Stimulated activated naive CD4-positive, alpha-beta T cell treated with Interleukin-2 at 50 U/mL for 16 hours (primary cell): ENCODE measurements at regions not wholly inside any gene's neighbourhood (a gene's known extent, or its start where the extent isn't known, plus 50 kb on each side); places are given as distances from the start of the nearest gene placed in this dataset.

ENCODE experiments used
- DNase-seq: peaks from one replicate; lab custom pipeline; 2025; lab: John Stamatoyannopoulos, UW

DNA sequence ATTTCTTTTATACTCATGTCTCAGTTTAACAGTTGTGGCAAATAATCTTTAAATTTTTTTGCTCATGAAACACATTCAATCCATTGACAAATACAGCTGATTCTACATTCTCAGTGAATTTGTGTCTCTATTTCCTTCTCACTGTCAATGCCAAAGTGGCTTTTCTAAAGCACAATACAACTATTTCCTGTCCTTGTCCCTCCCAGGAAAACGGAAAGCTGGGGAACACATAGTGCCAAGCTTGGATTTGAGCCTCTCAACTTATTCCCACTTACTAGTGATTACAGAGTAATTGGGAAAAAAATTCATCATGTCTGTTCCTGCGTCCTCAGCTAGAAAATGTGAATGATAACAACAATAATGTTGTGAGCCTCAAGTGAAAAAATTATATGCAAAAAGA lies 899.7 kb upstream of the CDH2 start:
- DNase-seq: no peak

DNA sequence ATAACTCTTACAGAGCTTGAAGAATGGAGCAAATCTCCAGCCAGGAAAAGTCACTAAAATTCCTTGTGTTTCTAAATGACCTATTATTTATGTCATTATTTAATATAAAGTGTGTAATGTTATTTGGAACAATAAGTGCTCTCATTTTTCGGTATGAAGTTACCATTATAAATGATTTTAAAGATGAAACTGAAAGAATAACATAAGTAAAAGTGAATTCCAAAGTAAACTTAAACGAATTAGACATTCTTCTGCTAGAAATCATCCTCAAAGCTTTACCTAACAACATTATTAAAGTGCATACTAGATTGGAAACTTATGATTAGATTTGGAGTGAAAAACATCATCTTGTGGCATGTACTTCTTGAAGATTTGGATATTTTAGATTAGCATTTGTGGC lies 897.2 kb upstream of the CDH2 start:
- no peak for DNase-seq

DNA sequence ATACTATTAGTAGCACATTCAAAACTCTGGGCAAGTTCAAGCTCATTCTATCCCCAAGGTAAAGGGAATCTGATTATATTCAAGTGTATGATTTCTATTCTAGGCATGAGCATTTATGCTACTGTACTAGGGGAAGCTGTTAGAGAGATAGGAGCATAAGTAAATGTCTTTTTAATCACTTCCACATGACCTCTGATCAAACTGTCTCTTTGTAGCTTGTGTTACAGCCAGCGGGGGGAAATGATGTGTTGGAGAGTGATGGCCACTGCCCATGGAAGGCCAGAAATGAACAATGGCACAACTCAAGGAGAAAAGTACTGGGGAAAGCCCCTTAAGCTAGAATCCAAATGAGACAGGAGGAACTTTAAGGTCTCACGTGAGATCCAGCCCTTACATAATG lies 894.9 kb upstream of the CDH2 start:
- no peak for DNase-seq

DNA sequence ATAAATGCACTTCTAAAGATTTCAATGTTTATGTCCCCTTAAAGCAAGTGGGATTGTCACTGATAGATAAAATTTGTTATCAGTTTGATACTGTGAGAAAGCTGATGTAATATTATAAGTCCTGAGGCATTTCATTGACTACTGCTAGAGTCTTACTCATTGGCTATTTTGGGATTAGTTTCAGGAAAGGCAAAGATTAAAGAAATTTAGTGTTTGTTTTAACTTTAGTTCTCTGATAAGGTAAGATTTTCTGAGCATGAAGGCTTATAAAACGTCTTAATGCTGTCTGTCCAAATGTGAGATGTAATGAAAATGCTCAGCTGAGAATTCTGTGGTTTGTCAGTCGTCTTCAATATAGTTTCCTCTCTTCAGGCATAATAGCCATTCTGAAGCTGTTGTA lies 886.4 kb upstream of the CDH2 start:
- no peak for DNase-seq

DNA sequence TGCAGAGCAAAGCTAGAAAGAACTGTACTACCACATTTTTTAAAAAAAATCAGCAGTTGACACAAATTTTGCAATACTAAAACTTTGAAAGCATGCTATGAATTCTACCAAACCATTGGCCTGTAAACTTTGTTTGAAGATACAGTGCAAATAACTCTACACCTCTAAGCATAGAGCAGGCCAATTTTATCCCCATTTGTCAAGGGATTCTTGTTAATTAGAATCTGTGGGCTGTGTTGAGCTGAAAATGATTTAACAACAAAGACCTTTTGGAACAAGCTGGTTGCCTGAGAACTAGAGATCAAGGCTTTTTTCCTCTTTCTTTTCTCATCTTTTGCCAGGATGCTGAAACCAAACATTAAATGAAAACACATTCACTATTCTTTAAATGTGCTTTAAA lies 886.0 kb upstream of the CDH2 start:
- no peak for DNase-seq

DNA sequence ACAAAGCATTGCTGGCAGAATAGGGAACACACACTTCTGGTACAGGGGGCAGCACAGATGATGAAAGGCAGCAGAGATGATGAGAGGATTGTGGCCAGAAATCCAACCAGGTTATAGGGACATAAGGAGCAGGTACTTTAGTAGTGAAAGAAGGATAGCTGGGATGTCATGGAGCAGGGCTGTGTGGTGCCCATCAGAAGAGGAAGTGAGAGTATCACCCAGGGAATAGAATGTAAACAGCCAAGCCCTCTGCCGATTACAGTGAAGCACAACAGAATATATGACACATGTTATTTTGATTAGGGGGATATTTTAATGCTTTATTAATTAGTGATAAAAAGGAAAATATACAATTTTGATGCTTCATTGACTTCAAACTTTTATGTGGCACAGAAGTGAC lies 883.4 kb upstream of the CDH2 start:
- DNase-seq: no peak

DNA sequence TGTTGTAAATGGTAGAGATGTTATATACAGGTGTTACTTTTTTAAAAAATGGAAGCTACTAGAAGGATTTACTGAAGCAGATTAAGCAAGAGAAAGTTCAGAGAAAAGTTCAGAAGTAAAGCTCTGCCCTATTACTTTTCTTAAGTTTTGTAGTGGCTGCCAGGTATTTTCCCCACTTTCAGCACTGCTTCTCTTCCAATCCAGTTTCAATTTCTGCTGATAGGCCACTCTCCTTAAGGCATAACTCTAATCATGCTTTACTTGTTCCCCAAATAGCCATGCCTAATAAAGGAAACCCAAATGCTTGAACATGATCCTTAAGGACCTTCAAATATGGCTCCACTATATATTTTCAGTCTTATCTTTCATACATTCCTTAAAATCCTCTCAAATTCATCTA lies 880.8 kb upstream of the CDH2 start:
- no peak for DNase-seq

DNA sequence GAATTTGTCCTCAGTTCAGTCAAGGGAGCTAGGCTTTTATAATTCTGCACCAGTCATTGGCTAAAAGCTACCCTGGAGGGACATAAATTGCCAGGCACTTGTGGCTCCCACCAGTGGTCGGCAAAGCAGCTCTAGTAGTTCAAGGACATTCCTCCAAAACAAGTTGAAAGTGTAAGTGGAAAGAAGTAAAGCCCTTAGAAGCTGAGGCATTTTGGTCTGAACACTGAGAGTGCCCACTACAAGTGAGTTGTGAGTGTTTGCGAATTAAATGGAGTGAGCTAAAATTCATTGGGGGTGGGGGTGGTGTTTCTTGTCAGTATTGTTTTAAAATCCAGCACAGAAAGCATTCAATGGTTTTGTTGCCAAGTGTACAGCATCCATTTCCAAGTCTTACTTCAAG lies 879.9 kb upstream of the CDH2 start:
- DNase-seq: no peak

DNA sequence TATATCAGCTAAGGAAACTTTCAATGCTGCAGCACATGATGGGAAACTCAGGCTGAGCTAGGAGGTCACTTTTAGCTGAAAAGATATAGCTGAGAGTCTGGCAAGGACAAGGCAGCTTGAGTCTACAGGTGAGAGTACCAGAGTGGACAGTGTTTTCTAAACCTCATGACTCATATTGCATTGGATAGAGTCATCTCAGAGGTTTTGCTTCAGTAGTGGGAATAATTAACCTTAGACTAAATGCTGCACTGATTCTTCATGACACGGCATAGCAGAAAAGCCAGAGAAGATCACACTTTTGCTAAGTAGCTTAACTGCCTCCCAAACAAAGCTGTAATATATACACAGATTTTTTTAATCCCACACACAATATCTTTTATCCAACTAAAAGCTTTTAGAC lies 865.0 kb upstream of the CDH2 start:
- no peak for DNase-seq

DNA sequence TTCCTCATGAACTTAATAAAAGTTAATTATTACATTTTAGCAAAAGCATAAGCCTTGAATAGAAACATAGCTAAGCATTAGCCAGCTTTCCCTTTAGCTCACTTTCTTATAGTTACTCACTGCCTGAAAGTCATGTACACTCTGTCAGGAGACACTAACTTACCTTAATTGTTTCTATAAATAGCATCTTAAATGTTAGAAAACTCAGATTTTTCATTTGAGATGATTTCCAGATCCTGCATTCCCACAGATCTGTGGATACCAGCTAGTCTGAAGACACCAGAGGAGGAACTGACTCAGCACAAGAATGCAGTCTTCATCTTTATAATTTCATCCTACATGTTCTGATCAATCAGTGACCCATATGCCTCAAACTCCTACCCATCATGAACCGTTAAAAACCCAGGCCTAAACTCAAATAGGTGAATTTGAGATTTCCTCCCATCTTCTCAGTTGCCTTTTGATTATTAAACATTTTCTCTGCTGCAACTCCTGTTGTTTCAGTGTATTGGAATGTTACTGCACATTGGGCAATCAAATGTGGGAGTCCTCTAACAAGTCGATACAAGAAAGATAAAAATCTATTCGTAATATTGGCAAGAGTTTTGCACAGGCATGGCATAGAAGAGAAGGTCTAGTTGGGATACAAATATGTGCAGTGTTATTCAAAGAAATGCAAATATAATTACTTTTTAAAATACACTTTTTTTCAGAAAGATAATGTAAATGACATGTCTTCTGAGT lies 857.4 kb upstream of the CDH2 start:
- no peak for DNase-seq

DNA sequence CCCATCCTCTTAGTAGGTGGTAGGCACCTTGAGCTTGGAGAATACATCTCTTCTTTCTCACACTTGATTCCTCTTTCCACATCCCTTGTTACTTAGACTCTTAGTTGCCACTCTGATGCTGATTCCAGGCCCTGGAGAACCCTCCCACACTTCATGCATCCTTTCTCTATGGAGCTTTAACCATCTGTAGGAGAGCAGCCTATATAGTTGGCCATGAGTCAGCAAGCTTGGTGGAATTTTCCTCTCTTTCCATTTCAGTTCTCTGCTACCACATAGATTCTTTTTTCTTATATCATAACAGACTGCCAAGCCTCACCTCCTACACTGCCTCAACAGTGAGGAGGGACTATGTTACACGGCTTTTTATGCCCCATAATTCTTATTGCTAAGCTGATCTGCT lies 851.6 kb upstream of the CDH2 start:
- DNase-seq: no peak

DNA sequence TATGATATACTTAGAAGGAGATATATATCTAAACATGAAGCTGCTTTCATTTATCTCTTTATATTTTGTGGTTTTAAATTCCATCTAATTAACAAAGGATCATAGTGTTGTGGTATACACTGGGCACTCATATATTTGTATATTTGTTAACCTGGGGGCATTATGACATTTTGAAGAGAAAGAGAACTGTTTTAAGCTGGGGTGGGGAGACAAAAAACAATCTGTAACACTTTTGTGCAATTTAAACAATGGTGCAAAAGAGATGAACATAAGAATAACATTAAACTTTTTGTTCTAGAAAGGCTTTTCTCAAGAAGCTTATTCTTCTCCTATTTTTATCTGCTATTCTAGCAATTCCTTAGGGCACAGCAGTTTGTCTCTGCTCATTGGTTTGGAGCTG lies 842.0 kb upstream of the CDH2 start:
- DNase-seq: no peak

DNA sequence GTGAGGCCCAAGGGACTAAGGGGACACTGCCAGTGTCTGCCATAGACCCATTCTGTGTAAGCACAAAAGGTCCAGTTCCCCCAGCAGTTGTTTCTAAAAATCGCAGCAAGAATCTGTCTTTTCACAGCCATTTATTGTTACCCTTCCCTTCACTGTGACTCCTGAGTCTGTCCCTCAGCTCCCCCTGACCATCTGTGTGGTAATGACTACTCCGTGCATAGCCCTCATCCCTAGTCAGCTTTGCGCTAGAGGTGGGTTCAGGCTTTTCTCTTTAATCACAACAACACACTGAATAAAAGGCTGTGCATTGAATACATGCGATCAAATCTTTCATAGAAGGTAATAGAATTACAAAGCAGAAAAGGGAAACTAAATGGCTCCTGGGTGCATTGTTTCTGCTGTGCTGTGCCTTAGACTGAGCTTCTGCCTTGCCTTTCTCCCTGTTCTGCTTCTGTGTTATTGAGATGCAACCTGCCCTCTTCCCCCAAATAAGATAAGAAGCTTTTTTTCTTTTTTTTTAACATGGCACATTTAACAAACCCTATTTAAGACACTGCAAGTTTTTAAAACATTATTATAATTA lies 836.0 kb upstream of the CDH2 start:
- DNase-seq: no peak

DNA sequence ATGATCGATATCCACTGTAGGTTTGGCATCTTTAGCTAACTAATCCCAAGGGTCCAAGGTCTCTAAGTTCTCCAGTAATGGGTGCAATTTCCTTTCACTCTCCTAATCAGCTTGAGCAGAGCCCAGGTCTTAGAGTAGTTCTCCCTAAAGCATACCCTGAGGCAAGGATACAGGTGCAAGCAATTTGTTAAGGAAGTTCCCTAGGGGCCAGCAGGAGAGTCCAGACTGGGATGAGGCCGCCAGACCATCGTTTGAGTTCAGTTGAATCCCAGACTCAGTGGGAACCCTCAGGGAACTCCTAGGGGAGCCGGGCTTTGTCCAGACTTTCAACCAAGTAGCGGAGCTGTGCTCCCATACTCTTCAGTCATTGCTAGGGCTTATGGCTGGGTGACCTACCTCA lies 835.4 kb upstream of the CDH2 start:
- no peak for DNase-seq

DNA sequence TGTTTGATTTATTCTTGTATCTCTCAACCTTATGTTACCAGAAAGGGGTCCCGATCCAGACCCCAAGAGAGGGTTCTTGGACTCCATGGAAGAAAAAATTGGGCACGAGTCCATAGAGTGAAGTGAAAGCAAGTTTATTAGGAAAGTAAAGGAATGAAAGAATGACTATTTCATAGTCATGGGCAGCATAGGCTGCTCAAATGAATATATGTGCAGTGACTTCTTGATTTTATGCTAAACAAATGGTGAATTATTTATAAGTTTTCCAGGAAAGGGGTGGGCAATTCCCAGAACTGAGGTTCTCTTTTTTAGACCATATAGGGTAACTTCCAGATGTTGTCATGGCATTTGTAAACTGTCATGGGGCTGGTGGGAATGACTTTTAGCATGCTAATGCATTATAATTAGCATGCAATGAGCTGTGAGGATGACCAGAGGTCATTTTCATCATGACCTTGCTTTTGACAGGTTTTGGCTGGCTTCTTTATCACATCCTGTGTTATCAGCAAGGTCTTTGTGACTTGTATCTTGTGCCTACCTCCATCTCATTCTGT lies 832.4 kb upstream of the CDH2 start:
- no peak for DNase-seq

DNA sequence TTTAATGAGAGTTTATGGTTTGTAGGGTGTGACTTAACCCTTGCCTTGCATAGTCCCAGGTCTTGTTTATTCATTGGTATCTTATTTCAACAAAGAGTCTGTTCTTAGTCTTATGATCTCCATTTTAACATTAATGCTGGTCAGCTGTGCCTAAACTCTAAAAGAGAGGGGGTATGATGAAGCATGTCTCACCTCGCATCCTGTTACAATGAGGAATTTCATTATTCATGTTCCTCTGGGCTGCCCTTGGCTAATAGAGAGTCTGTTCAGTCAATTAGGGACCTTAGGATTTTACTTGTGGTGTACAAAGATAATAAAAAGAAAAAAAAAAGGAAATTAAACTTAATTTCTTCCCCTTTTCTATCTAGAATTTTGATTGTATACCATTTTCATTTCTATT lies 831.9 kb upstream of the CDH2 start:
- no peak for DNase-seq

DNA sequence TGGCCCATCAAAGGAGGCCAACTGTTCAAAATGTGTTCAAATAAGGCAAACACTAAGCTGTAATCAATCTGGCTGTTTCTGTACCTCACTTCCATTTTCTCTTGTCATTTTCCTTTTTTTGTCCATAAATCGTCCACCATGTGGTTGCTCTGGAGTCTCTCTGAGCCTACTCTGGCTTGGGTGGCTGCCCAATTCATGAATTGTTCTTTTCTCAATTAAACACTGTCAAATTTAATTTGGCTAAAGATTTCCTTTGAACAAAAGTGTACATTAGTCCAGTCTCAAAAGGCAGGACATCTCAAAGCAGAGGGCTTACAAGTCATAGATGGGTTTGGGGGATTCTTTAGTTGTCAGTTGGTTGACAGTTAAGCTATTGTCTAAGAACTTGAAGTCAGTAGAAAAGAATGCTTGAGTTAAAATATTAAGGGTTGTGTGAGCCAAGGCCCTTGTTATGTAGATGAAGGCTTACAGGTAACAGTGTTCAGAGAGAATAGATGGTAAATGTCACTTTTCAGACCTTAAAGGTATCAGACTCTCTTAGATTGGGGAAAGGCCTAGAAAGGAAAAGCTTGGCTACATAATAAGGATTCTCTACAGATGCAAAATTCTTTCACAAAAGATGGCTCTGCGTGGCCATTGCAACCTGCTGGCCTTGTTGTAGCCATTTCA lies 831.2 kb upstream of the CDH2 start:
- DNase-seq: no peak

DNA sequence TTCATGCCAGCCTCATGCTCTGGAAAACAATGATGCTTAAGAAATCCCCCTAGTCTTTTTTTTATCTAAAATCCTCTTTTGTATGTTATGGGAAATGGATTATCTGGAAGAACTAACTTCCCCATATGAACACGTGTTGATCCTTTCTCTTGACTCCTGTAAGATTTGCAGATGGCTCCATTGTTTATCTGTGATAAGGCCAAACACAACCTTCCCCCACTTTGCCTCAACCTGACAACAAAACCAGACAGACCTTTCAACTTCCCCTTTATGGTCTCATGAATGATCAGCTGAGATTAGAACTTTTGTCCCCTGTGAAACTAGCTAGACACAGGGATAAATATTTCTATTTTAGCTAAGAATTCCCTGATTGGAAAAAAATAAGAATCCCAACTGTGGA lies 828.0 kb upstream of the CDH2 start:
- DNase-seq: no peak

DNA sequence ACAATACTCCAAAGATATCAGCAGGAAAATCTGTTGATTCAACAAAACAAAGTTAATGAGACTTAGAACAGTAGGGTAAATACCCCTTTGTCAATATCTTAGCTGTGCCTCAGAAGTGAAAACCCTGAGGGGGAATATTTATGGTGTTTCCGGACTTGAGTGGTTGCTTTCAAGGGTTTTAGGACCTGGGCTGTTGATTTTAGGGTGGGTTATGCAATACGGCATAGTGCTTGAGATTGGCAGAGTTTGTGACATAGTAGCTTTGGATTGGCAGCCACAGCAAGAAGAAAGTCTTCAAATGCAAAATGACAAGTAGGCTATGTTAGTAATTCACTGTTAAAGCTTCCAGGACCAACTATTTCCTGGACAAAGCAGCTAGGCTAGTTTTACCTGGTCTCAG lies 826.3 kb upstream of the CDH2 start:
- DNase-seq: no peak

DNA sequence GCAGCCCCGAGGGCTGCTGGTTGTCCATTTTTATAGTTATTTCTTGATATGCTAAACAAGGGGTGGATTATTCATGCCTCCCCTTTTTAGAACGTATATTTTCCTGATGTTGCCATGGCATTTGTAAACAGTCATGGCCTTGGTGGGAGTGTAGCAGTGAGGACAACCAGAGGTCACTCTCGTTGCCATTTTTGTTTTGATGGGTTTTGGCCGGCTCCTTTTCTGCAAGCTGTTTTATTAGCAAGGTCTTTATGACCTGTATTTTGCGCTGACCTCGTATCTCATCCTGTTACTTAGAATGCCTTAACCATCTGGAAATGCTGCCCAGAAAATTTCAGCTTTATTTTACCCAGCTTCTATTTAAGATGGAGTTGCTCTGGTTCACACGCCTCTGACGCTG lies 825.8 kb upstream of the CDH2 start:
- DNase-seq: no peak

DNA sequence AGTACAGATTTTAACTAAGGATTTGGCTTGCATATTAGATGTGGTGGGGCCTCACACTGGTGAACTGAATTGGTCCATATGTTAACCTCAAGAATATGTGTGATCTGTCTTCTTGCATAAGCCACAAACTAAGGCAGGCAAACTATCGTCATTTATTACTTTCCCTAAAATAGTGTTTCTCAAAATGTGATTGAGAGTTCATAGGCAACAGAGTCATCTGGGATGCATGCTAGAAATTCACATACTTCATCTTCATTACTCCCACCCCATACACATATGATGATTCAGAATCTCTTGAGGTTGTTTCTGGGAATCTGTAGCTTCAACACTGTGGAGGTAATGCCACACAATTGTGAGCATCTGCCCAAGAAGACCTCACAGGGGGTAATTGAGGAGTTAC lies 822.8 kb upstream of the CDH2 start:
- no peak for DNase-seq

DNA sequence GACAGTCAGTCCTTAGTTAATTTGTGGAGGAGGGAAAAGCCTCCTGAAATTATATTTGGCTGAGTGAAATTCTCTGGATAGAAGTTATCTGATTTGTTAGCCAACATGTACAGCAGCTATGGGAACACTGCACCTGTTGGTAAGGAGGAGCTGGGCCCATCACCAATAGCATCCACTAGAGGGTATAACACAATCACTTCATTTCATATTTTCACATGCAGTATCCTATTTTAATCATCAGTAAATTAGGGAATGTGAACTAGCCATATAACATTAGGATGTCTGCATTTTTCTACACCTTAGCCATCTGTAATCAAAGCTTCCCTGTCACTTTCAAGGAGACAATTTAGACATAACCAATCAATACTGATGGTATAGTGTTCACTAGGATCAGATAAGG lies 818.4 kb upstream of the CDH2 start:
- DNase-seq: no peak

DNA sequence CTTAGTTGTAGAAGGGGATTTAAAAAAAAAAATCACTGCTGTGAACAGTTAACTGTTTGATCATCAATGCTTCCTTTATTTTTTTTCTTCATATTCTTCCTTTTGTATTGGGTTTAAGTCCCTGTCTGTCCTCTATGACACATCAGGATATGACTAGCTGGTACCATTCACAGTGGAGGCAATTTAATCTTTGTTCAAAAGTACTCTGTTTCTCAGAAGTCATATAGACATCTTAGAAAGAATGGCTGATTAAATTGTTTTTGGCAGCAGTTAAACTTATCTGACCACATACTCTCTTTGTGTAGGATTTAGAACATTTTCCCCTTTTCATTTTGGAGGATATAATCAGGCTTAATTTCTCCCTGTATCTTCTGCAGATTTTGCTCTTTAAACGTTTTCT lies 807.8 kb upstream of the CDH2 start:
- DNase-seq: no peak

DNA sequence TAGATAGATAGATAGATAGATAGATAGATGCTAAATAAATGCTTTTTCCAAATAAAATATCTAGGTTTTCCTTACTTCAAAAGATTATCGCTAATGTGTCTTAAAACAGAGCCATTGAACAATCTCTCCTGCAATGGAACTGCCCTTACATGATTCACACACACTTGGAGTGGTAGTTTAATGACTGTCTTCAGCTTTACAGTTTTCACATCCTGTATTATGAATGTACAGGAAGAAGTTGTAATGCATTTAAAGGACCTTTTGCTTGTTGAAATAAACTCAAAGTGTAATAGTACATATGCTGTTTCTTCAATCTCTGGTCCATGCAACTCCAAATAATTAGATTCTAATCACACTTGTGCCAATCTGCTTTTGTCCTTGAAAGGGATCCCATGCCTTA lies 797.6 kb upstream of the CDH2 start:
- DNase-seq: no peak
